Effector memory CD4-positive, alpha-beta T cell (primary cell): ENCODE measurements at regions not wholly inside any gene's neighbourhood (a gene's known extent, or its start where the extent isn't known, plus 50 kb on each side); places are given as distances from the start of the nearest gene placed in this dataset.

Experiments
- DNase-seq, 3 donors: peaks; one replicate each; pipeline ENCODE4 v3.0.0-alpha.2; 2020
- H3K27ac ChIP-seq: 2 replicates; pipeline ENCODE4 v1.7.0; 2013; ENCODE audit warnings: mild to moderate bottlenecking, low read length, moderate library complexity; ENCODE audit not compliant: insufficient read depth, poor library complexity, severe bottlenecking
- H3K27me3 ChIP-seq: replicated peaks from 2 replicates; pipeline ENCODE4 v1.7.0; 2013; ENCODE audit warnings: mild to moderate bottlenecking, low read length; ENCODE audit not compliant: insufficient read depth, control insufficient read depth, poor library complexity, severe bottlenecking
- H3K36me3 ChIP-seq: 2 replicates; pipeline ENCODE4 v1.7.0; 2013; ENCODE audit warnings: mild to moderate bottlenecking, low read length, moderate library complexity; ENCODE audit not compliant: control insufficient read depth, insufficient read depth
- H3K4me1 ChIP-seq: 2 replicates; pipeline ENCODE4 v1.7.0; 2013; ENCODE audit warnings: low read length, mild to moderate bottlenecking; ENCODE audit not compliant: control insufficient read depth, insufficient read depth, poor library complexity, severe bottlenecking
- H3K4me3 ChIP-seq: 2 replicates; pipeline ENCODE4 v1.7.0; 2013; ENCODE audit warnings: low read length, low read depth, mild to moderate bottlenecking; ENCODE audit not compliant: insufficient read depth, poor library complexity, severe bottlenecking
- H3K9me3 ChIP-seq: 2 replicates; pipeline ENCODE4 v1.7.0; 2013; ENCODE audit warnings: mild to moderate bottlenecking, low read length, moderate library complexity; ENCODE audit not compliant: control insufficient read depth

DNA sequence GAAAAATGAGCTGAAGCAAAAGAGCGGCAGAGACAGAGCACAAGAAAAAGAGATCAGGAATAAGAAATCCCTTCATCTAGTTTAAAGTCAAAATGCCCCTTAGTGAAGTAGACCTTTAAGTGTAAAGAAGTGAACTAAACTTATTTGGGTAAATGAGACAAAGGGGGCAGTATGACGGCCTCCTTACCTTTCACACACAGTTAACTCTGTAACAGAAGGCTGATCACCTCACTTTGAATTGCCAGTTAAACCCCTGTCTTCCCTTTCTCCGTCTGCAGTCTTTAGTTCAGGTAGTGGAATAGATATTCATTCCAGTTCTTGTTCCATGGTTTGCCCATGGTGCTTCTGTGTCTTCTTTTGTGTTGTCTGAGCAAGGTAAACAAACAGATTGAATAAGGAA is 1029.8 kb downstream of the DIAPH3 start:
- no peaks in the 10 kb centered on the region for H3K4me1 ChIP-seq
- H3K4me3 ChIP-seq, result no peak overlapping the region
- no peak for DNase-seq
- H3K27me3 ChIP-seq, result no peaks in the 10 kb centered on the region
- H3K27ac ChIP-seq, result no peak overlapping the region
- H3K9me3 ChIP-seq, result no peaks in the 10 kb centered on the region
- H3K36me3 ChIP-seq, result no peaks in the 10 kb centered on the region

DNA sequence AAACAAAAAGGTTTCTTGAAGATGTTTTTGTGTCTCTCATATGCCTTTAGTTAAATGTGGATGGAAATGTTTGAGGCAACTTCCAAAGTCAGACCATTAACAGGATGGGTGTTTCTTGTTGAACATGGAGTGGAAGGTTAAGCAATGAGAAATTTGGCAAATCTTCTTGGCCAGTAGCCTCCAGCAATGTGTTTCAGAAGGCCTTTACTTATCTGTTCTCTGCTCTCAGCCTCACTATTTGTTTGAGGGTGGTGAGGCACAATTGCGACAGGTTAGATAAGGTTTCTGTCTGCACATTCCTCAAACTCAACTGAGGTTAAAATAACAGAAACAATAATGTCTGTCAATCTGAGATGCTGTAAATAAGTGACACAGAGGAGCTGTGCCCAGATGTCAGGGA is 1019.0 kb downstream of the DIAPH3 start:
- H3K27ac ChIP-seq, result no peak overlapping the region
- H3K4me3 ChIP-seq, result no peak overlapping the region
- H3K27me3 ChIP-seq, result no peaks in the 10 kb centered on the region
- no peaks in the 10 kb centered on the region for H3K4me1 ChIP-seq
- no peaks in the 10 kb centered on the region for H3K36me3 ChIP-seq
- no peaks in the 10 kb centered on the region for H3K9me3 ChIP-seq
- no peak for DNase-seq

DNA sequence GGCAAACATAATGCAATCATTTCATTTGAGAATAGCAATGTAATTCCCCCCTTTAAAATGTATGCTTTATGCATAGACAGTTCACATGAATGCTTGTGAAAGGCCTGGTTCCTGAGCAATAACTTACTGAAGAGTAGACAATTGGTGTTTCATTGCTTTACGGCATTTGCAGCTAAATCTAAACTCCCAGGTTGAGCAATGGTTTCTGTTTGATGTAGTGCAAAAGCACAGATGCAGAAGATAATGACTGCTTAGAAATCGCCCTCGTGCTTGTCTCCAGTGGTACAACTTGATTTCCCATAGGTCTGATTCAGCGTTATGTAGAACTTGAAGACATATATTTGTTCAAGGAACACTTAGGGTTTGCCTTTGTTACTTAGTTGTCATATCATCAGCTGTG is 1018.3 kb downstream of the DIAPH3 start:
- Histone ChIP-seq H3K9me3 (no peaks in the 10 kb centered on the region), H3K4me3 (no peak overlapping the region), H3K36me3 (no peaks in the 10 kb centered on the region), H3K27me3 (no peaks in the 10 kb centered on the region), H3K4me1 (no peaks in the 10 kb centered on the region), H3K27ac (no peak overlapping the region)
- no peak for DNase-seq

DNA sequence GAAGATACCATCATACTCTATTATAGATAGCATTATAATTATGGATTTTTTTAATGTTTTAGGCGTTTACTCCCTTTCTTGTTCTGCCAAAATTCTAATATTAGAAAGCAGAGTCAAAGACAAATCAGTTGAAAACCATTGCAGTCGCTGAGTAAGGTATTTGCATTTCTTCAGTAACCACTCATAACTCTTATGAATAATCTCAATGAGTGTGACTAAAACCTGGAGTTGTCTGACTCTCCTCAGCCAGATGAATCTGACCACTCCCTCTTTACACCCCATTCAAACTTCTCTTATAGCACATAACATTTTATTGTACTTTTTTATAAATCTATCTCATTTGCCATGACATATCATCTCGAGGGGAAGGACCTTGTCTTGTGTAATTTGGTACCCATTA is 1006.5 kb downstream of the DIAPH3 start:
- no peak for DNase-seq
- Histone ChIP-seq H3K4me3 (no peak overlapping the region), H3K36me3 (no peaks in the 10 kb centered on the region), H3K27me3 (no peaks in the 10 kb centered on the region), H3K9me3 (no peaks in the 10 kb centered on the region), H3K4me1 (no peaks in the 10 kb centered on the region), H3K27ac (no peak overlapping the region)

DNA sequence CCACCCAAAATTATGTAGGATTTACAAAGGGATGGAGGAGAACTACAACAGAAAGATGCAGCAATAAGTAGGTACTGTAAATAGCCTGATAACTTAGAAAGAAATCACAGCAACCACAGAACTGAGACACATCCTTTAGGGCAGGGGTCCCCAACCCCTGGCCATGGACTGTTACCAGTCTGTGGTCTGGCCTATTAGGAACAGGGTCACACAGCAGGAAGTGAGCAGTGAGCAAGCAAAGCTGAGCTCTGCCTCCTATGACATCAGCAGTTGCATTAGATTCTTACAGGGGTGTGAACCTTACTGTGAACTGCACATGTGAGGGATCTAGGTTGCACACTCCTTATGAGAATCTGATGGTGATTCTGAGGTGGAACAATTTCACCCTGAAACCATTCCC is 997.6 kb downstream of the DIAPH3 start:
- DNase-seq, result no peak
- no peak overlapping the region for H3K27ac ChIP-seq
- H3K36me3 ChIP-seq, result no peaks in the 10 kb centered on the region
- H3K27me3 ChIP-seq, result no peaks in the 10 kb centered on the region
- H3K4me3 ChIP-seq, result no peak overlapping the region
- H3K4me1 ChIP-seq, result no peaks in the 10 kb centered on the region
- H3K9me3 ChIP-seq, result no peaks in the 10 kb centered on the region

DNA sequence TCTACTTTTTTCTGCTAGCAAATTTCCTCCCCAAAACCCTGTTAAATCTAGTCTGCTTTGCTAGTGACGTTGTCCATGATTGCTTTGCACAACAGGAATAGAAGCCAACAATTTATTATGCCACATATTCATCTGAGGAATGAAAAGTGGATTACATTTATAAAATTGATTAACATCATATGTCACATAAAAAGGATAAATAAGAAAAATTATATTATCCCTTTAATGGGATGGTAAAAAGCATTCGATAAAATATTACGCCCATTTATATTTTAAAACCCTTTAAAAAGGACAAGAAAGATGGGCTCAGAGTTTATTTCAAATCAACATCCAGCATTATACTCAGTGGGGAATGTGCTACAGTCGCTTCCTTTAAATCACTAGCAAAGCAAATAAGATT is 991.7 kb downstream of the DIAPH3 start:
- Histone ChIP-seq H3K4me3 (no peak overlapping the region), H3K36me3 (no peaks in the 10 kb centered on the region), H3K9me3 (no peaks in the 10 kb centered on the region), H3K27me3 (no peaks in the 10 kb centered on the region), H3K4me1 (no peaks in the 10 kb centered on the region), H3K27ac (no peak overlapping the region)
- DNase-seq, result no peak

DNA sequence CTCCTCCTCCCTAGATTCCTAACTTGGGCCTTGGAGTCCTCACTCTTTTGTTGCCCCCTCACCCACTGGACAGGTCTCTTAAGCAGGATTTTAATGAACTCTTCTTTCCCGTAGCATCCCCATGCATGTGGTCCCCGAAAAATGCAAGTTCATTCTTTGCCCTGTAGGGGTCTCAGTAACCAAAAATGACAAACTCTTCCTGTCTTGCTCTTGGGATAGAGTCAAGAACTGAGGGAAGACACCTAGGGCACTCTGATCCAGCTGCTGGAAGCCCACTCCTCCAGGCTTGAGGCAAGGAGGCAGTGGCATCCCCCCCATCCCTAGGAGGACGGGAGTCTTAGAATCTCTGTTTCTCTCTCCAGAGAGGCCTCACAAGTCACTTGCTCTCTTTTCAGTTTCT is 987.0 kb downstream of the DIAPH3 start:
- H3K27me3 ChIP-seq, result no peaks in the 10 kb centered on the region
- no peak overlapping the region for H3K27ac ChIP-seq
- no peaks in the 10 kb centered on the region for H3K36me3 ChIP-seq
- no peak overlapping the region for H3K4me3 ChIP-seq
- DNase-seq, result no peak
- H3K4me1 ChIP-seq, result no peaks in the 10 kb centered on the region
- H3K9me3 ChIP-seq, result no peaks in the 10 kb centered on the region

DNA sequence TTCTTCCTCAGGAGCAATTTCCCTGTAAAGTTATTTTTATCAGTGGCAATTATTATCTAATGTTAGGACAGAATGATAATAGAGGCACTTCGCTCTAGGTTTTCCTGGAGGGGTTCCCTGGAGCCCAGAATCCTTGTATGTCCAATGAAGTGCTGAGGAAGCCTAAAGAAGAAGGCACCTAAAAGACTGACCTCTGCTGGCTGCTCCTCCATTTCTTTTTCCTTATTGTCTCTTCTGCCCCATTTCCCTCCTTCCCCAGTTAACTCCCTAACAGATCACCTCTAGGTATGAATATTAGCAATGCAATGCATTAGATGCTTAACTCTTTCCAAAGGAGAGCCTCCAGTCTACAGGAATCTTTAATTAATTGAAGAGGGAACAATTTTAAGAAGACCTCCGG is 985.4 kb downstream of the DIAPH3 start:
- Histone ChIP-seq H3K4me1 (no peaks in the 10 kb centered on the region), H3K27ac (no peak overlapping the region), H3K9me3 (no peaks in the 10 kb centered on the region), H3K36me3 (no peaks in the 10 kb centered on the region), H3K27me3 (no peaks in the 10 kb centered on the region), H3K4me3 (no peak overlapping the region)
- no peak for DNase-seq

DNA sequence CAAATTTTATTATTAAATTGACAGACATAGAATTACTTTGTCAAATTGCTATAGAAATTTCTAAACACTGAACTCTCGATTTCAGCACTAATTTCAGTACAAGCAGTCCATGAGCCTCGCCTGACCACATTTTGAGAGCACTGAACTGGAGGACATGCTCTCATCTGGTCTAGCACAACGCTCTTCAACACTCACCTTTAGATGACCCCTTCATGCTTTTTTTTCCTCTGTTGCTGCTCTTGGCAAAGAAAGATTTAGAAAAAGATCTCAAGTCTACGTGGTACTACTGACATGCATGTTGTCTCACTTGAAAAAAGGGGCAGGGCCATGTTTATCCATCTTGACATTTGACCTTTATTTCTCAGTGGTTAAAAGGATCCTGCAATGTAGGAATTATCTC is 981.5 kb downstream of the DIAPH3 start:
- no peaks in the 10 kb centered on the region for H3K4me1 ChIP-seq
- H3K36me3 ChIP-seq, result no peaks in the 10 kb centered on the region
- no peaks in the 10 kb centered on the region for H3K27me3 ChIP-seq
- no peak overlapping the region for H3K27ac ChIP-seq
- no peaks in the 10 kb centered on the region for H3K9me3 ChIP-seq
- no peak for DNase-seq
- no peak overlapping the region for H3K4me3 ChIP-seq

DNA sequence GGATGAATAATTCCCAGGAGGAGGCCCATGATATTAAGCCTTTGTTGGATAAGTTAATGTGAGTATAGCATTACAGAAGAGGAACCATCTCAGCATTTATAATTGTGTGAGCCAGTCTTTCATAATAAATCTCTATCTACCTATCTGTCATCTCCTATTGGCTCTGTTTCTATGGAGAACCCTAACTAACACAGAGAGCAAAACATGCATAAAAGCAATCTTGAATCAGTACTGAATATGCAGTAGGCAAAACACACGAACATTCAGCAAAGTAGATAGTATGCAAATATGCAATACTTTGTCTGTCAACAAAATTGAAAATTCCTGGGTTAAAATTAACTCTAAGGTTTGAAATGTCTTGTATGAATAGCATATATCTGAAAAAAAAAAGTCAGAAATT is 966.3 kb downstream of the DIAPH3 start:
- Histone ChIP-seq H3K4me3 (no peak overlapping the region), H3K4me1 (no peaks in the 10 kb centered on the region), H3K27ac (no peak overlapping the region), H3K27me3 (no peaks in the 10 kb centered on the region), H3K9me3 (no peaks in the 10 kb centered on the region), H3K36me3 (no peaks in the 10 kb centered on the region)
- no peak for DNase-seq

DNA sequence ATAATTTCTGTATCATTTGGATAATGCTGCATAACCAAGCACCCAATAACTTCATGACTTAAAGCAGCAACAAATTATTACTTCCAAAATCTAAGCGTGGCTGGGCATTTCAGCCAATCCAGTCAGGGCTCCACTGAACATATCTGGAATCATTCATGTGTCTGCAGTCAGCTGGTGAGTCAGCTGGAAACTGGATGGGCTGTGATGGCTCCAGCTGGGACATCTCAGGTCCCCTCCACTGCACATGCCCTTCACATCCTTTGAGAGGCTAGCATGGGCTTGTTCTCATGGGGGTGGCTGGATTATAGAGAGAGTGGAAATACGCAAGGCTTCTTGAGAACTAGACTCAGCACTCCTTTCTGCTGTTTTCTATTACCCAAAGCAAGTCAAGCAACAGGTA is 961.9 kb downstream of the DIAPH3 start:
- no peak overlapping the region for H3K4me3 ChIP-seq
- H3K27me3 ChIP-seq, result no peaks in the 10 kb centered on the region
- H3K27ac ChIP-seq, result no peak overlapping the region
- H3K36me3 ChIP-seq, result no peaks in the 10 kb centered on the region
- H3K4me1 ChIP-seq, result no peaks in the 10 kb centered on the region
- H3K9me3 ChIP-seq, result no peaks in the 10 kb centered on the region
- DNase-seq, result no peak
